SU-DHL-6 (cell line): ENCODE measurements at regions not wholly inside any gene's neighbourhood (a gene's known extent, or its start where the extent isn't known, plus 50 kb on each side); places are given as distances from the start of the nearest gene placed in this dataset.

ENCODE experiments used
- H2AFZ ChIP-seq: fragments of 200-600 bp; sonication (generic); 2 replicates; pipeline ENCODE4 v1.6.1; 2014; ENCODE audit warnings: low read depth, mild to moderate bottlenecking, moderate library complexity, mixed read lengths, antibody characterized with exemption, low read length; ENCODE audit not compliant: severe bottlenecking
- H3F3A ChIP-seq: fragments of 200-600 bp; shearing (Covaris generic); 2 replicates; pipeline ENCODE4 v1.6.0; 2016; ENCODE audit warnings: antibody characterized with exemption, mild to moderate bottlenecking; ENCODE audit not compliant: insufficient read depth
- H3K27ac ChIP-seq: fragments of 200-600 bp; sonication (generic); 2 replicates; pipeline ENCODE4 v1.5.1; 2016; ENCODE audit warnings: low read depth, mild to moderate bottlenecking, low read length, moderate library complexity, mixed read lengths
- H3K27me3 ChIP-seq: fragments of 200-600 bp; sonication (generic), shearing (Covaris generic); 2 replicates; pipeline ENCODE4 v1.6.0; 2014; ENCODE audit warnings: mild to moderate bottlenecking, low read length
- H3K36me3 ChIP-seq: fragments of 200-600 bp; sonication (generic); 2 replicates; pipeline ENCODE4 v1.6.1; 2014; ENCODE audit warnings: mild to moderate bottlenecking, low read length, mixed read lengths
- H3K4me2 ChIP-seq: fragments of 300-600, 200-600 bp; shearing (Covaris generic), sonication (generic); 2 replicates; pipeline ENCODE4 v1.6.0; 2014; ENCODE audit warnings: low read length, low read depth, mild to moderate bottlenecking; ENCODE audit not compliant: poor library complexity, severe bottlenecking
- H3K4me3 ChIP-seq: fragments of 200-600 bp; sonication (generic); 2 replicates; pipeline ENCODE4 v1.5.1; 2014; ENCODE audit warnings: antibody characterized with exemption, low read length, mild to moderate bottlenecking, mixed read lengths; ENCODE audit not compliant: insufficient read depth, poor library complexity, severe bottlenecking
- H3K79me2 ChIP-seq: fragments of 200-600 bp; sonication (generic); 2 replicates; pipeline ENCODE4 v1.6.1; 2014; ENCODE audit warnings: mild to moderate bottlenecking, low read length, moderate library complexity; ENCODE audit not compliant: insufficient read depth
- H3K9ac ChIP-seq: fragments of 200-600 bp; sonication (generic); 2 replicates; pipeline ENCODE4 v1.7.0; 2014; ENCODE audit warnings: mild to moderate bottlenecking, low read length
- H3K9me2 ChIP-seq: fragments of 200-600 bp; sonication (generic); replicated peaks from 2 replicates; pipeline ENCODE4 v1.6.1; 2014; ENCODE audit warnings: low read length; ENCODE audit not compliant: insufficient read depth
- H3K9me3 ChIP-seq: fragments of 200-600 bp; sonication (generic); 2 replicates; pipeline ENCODE4 v1.6.1; 2014; ENCODE audit warnings: low read length, mixed read lengths; ENCODE audit not compliant: insufficient read depth
- H4K20me1 ChIP-seq: fragments of 200-600 bp; sonication (generic); 2 replicates; pipeline ENCODE4 v1.6.1; 2014; ENCODE audit warnings: low read depth, mild to moderate bottlenecking, antibody characterized with exemption, low read length, moderate library complexity, mixed read lengths
- CTCF ChIP-seq: fragments of 200-600 bp; sonication (generic); IDR thresholded peaks from one replicate; pipeline ENCODE4 v1.5.1; 2017; ENCODE audit warnings: antibody characterized with exemption, mild to moderate bottlenecking, low read length, moderate library complexity; ENCODE audit not compliant: insufficient read depth, poor library complexity, severe bottlenecking
- EZH2phosphoT487 ChIP-seq: fragments of 200-600 bp; sonication (generic), shearing (Covaris generic); conservative IDR thresholded peaks from 2 replicates; pipeline ENCODE4 v1.6.1; 2018; ENCODE audit warnings: mild to moderate bottlenecking, antibody characterized with exemption, low read length, moderate library complexity, mixed read lengths

DNA sequence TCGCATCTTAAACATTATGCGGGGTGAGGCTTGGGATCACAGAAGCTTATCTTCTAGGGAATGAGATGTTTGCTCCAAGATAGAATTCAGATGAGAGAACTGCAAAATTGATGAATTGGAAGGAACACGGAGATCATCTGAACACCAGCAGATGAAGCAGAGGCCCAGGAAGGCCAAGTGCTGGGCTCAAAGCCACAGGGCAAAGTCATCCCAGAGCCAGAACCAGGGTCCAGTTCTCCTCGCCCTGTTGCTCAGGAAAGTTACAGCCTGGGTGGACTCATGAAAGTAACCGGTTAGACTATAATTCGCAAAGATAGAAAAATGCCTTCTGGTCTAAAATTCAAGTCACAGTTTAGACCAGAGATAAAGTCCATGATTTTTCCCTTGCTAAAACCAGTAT is 456.1 kb upstream of the ID2 start:
- Histone ChIP-seq H4K20me1 (no peaks in the 10 kb centered on the region), H3F3A (0 out of 2 replicates have a peak, but pooled peaks cover 4% of the 10 kb centered on the region), H3K9me2 (no peaks in the 10 kb centered on the region), H3K9me3 (no peaks in the 10 kb centered on the region), H3K4me3 (no peak overlapping the region), H2AFZ (no peak overlapping the region), H3K36me3 (no peaks in the 10 kb centered on the region), H3K27ac (no peak overlapping the region), H3K9ac (no peak overlapping the region), H3K27me3 (no peaks in the 10 kb centered on the region), H3K79me2 (no peaks in the 10 kb centered on the region), H3K4me2 (no peak overlapping the region)
- TF ChIP-seq CTCF (no peak), EZH2phosphoT487 (no peak)

DNA sequence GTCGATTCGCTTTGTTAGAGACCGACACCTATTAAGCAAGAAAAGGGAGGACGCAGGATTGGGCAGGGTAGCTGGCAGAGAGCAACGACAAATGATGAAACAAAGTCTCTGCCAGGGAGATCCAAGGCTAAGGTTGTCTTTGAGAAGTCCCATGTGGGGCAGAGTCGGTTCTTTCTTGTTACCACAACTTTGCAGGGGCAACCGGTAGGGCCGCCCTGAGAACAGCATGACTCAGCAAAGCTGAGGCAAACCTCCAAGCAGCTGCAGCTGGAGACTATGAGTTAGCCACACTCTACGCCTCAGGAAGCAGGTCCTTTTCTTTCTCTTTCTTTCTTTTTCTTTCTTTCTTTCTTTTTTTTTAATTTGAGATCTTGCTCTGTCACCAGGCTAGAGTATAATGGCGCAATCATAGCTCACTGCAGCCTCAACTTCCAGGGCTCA is 452.3 kb upstream of the ID2 start:
- Histone ChIP-seq H2AFZ (peak overlapping the region; percentile 30), H3F3A (peaks cover 27% of the 10 kb centered on the region), H3K9me2 (no peaks in the 10 kb centered on the region), H3K27me3 (no peaks in the 10 kb centered on the region), H3K9me3 (no peaks in the 10 kb centered on the region), H4K20me1 (no peaks in the 10 kb centered on the region), H3K4me3 (no peak overlapping the region), H3K4me2 (peak overlapping the region; percentile 55), H3K79me2 (no peaks in the 10 kb centered on the region), H3K36me3 (no peaks in the 10 kb centered on the region), H3K9ac (peak overlapping the region; percentile 23), H3K27ac (peak overlapping the region; percentile 66)
- TF ChIP-seq CTCF, result no peak
- no peak for TF ChIP-seq EZH2phosphoT487

GRCh38 chr2:8230466-8230865 is 451.4 kb upstream of the ID2 start:
- Histone ChIP-seq H3K4me3 (no peak overlapping the region), H3K79me2 (no peaks in the 10 kb centered on the region), H3K36me3 (no peaks in the 10 kb centered on the region), H3K27ac (peak overlapping the region; percentile 66), H3K27me3 (no peaks in the 10 kb centered on the region), H3K9ac (0 out of 2 replicates have a peak overlapping the region, but pooled peaks have one; percentile 23), H3K9me2 (no peaks in the 10 kb centered on the region), H4K20me1 (no peaks in the 10 kb centered on the region), H3K4me2 (peak overlapping the region; percentile 55), H3K9me3 (no peaks in the 10 kb centered on the region), H2AFZ (no peak overlapping the region), H3F3A (peaks cover 33% of the 10 kb centered on the region)
- TF ChIP-seq CTCF, result no peak
- TF ChIP-seq EZH2phosphoT487, result no peak
